CD4-positive, CD25-positive, alpha-beta regulatory T cell (primary cell): ENCODE measurements at regions not wholly inside any gene's neighbourhood (a gene's known extent, or its start where the extent isn't known, plus 50 kb on each side); places are given as distances from the start of the nearest gene placed in this dataset.
A peak's percentile ranks its signal among the peaks of the same experiment; 100 is the strongest.
"Not testable (repeated sequence)": the region's sequence is repeated elsewhere in the genome, so short reads cannot be mapped to it uniquely, and the experiment has no call there.

Source experiments
- ATAC-seq, 2 donors: fragments of 150-1000 bp; cut with Tn5 transposase; one replicate each; pipeline ENCODE4 v1.10.0; 2021; ENCODE audit warnings: low read depth in 2 of 2, moderate number of reproducible peaks in 2 of 2, moderate library complexity in 1 of 2
- DNase-seq, 3 donors: peaks; one replicate each; pipeline versions ENCODE4 v3.0.0 to v3.0.0-alpha.2; 2012 to 2022; ENCODE audit warnings: mixed read lengths in 1 of 3
- H3K27ac ChIP-seq: one replicate; pipeline ENCODE4 v1.7.0; 2013; ENCODE audit warnings: mild to moderate bottlenecking, low read length; ENCODE audit not compliant: insufficient read depth, poor library complexity, severe bottlenecking
- H3K27me3 ChIP-seq: one replicate; pipeline ENCODE4 v1.7.0; 2013; ENCODE audit warnings: low read length; ENCODE audit not compliant: control insufficient read depth, insufficient read depth
- H3K36me3 ChIP-seq: one replicate; pipeline ENCODE4 v1.7.0; 2013; ENCODE audit warnings: mild to moderate bottlenecking, low read length, moderate library complexity; ENCODE audit not compliant: control insufficient read depth, insufficient read depth
- H3K4me1 ChIP-seq: 2 replicates; pipeline ENCODE4 v1.7.0; 2013; ENCODE audit warnings: mild to moderate bottlenecking, low read length; ENCODE audit not compliant: insufficient read depth, control insufficient read depth, poor library complexity, severe bottlenecking
- H3K4me3 ChIP-seq: one replicate; pipeline ENCODE4 v1.7.0; 2013; ENCODE audit warnings: low read depth, mild to moderate bottlenecking, low read length, moderate library complexity
- H3K9me3 ChIP-seq, 2 experiments: 1 replicate in 1 of 2; 2 replicates in 1 of 2; pipeline ENCODE4 v1.7.0; 2013; ENCODE audit warnings: low read length in 2 of 2, mild to moderate bottlenecking in 1 of 2, moderate library complexity in 1 of 2; ENCODE audit not compliant: control insufficient read depth in 2 of 2
- H3K27ac Mint-ChIP-seq, 3 donors: one replicate each; pipeline ENCODE4 v1.8.0; 2020 to 2022; ENCODE audit warnings: mild to moderate bottlenecking in 3 of 3, mixed read lengths in 3 of 3, moderate library complexity in 2 of 3
- H3K27me3 Mint-ChIP-seq: one replicate; pipeline ENCODE4 v1.8.0; 2022; ENCODE audit warnings: mild to moderate bottlenecking, mixed read lengths
- H3K36me3 Mint-ChIP-seq: one replicate; pipeline ENCODE4 v1.8.0; 2020; ENCODE audit warnings: mixed read lengths
- H3K4me1 Mint-ChIP-seq, 4 donors: one replicate each; pipeline ENCODE4 v1.8.0; 2020 to 2022; ENCODE audit warnings: mixed read lengths in 4 of 4, mild to moderate bottlenecking in 1 of 4
- H3K4me3 Mint-ChIP-seq, 4 donors: one replicate each; pipeline ENCODE4 v1.8.0; 2020 to 2022; ENCODE audit warnings: mild to moderate bottlenecking in 4 of 4, mixed read lengths in 4 of 4, moderate library complexity in 3 of 4
- H3K9me3 Mint-ChIP-seq, 7 donors: one replicate each; pipeline ENCODE4 v1.8.0; 2020 to 2022; ENCODE audit warnings: mixed read lengths in 7 of 7, mild to moderate bottlenecking in 3 of 7, moderate library complexity in 2 of 7

DNA sequence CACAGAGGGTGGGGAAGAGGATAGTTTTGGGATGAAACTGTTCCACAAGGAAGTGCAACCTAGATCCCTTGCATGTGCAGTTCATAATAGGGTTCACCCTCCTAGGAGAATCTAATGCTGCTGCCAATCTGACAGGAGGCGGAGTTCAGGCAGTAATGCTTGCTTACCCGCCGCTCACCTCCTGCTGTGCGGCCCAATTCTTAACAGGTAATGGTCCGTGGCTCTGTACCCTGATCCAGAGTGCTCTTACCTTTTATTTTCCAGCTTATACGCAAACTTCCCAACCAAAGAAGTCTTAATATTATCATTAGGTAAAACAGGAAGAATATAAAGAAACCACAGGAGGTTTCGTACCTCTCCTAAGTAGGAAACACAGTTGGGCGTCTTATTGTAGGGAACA, 82.7 kb upstream of the CD302 start:
- H3K27me3 Mint-ChIP-seq = no peaks in the 10 kb centered on the region
- no peak overlapping the region for H3K4me3 ChIP-seq
- peaks cover 74% of the 10 kb centered on the region for H3K36me3 ChIP-seq
- no peaks in the 10 kb centered on the region for H3K9me3 ChIP-seq
- H3K4me3 Mint-ChIP-seq = no peak overlapping the region
- ATAC-seq (no peak), DNase-seq (no peak)
- peaks cover 0 to 2% (median 0%) of the 10 kb centered on the region in 7 donors for H3K9me3 Mint-ChIP-seq
- H3K27ac Mint-ChIP-seq = peak overlapping the region in 1 of 3 donors; percentile 39
- H3K27ac ChIP-seq = no peak overlapping the region
- no peaks in the 10 kb centered on the region for H3K4me1 ChIP-seq
- H3K27me3 ChIP-seq = no peaks in the 10 kb centered on the region
- H3K36me3 Mint-ChIP-seq = peaks cover 69% of the 10 kb centered on the region
- H3K4me1 Mint-ChIP-seq = peaks cover 11 to 30% (median 14%) of the 10 kb centered on the region in 4 donors

DNA sequence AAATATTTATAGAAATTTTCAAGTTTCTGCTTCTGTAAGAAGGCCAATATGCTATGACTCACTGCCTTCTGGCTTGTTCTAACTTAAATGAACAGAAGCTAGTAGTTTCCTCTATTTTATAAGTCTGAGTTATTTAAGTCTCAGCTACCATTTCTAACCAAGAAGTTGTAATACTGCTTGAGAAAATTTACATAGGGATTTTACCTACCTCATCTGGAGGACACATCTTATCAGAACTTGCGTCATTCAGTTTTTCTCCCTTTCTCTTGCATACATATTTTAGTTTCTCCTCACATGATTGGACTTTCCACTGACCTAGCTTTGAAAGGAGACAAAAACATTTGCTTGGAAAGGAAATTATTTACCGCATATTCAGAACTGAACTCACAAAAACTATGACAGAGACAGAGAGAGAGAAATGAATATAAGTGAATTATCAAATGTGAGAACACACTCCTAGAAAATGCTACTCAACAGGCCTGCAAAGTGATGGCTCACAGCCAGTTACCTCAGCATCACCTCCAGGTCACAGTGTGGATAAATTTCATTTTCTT, 81.1 kb upstream of the CD302 start:
- Histone ChIP-seq H3K4me3 (no peak overlapping the region), H3K4me1 (no peaks in the 10 kb centered on the region), H3K27me3 (no peaks in the 10 kb centered on the region), H3K36me3 (peaks cover 67% of the 10 kb centered on the region), H3K9me3 (no peaks in the 10 kb centered on the region), H3K27ac (no peak overlapping the region)
- no peak overlapping the region for H3K4me3 Mint-ChIP-seq
- DNase-seq (peak in 1 of 3 donors; percentile 45), ATAC-seq (peak in 1 of 2 donors; percentile 42)
- H3K36me3 Mint-ChIP-seq = peaks cover 68% of the 10 kb centered on the region
- peaks cover 0 to 2% (median 0%) of the 10 kb centered on the region in 7 donors for H3K9me3 Mint-ChIP-seq
- peak overlapping the region; percentile 16 to 39 (median 17) for H3K27ac Mint-ChIP-seq
- peaks cover 11 to 30% (median 13%) of the 10 kb centered on the region in 4 donors for H3K4me1 Mint-ChIP-seq
- no peaks in the 10 kb centered on the region for H3K27me3 Mint-ChIP-seq

DNA sequence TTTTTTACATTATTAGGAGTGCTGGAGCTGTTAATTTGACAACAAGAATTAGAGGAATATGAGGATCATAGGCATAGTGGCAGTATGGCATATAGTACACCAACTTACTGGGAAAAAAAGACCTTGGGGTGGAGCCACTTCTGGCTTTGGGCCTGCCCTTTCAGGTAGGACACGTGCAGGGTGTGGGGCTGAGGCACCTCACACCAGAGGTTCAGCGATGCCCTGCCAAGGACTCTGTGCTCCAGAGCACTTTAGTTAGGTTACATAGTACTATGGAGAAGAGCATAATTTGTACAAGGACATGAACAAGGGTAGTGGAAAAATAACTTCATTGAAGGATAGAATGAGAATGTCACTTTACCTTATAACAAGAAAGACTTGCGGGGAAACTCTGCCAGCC, 77.1 kb upstream of the CD302 start:
- peak in 1 of 3 donors; percentile 28 for DNase-seq

GRCh38 chr2:159873258-159873657, 75.2 kb upstream of the CD302 start:
- peaks cover 72% of the 10 kb centered on the region for H3K36me3 ChIP-seq
- H3K9me3 Mint-ChIP-seq = peaks cover 0 to 2% (median 0%) of the 10 kb centered on the region in 7 donors
- no peaks in the 10 kb centered on the region for H3K27me3 ChIP-seq
- H3K9me3 ChIP-seq = no peaks in the 10 kb centered on the region
- H3K27ac Mint-ChIP-seq = no peak overlapping the region
- no peaks in the 10 kb centered on the region for H3K4me1 ChIP-seq
- no peak overlapping the region for H3K4me3 ChIP-seq
- H3K36me3 Mint-ChIP-seq = peaks cover 62% of the 10 kb centered on the region
- peak in 1 of 3 donors; percentile 13 for DNase-seq
- peaks cover 0 to 8% (median 4%) of the 10 kb centered on the region in 4 donors for H3K4me1 Mint-ChIP-seq
- H3K27ac ChIP-seq = no peak overlapping the region
- no peak for ATAC-seq
- no peak overlapping the region for H3K4me3 Mint-ChIP-seq
- no peaks in the 10 kb centered on the region for H3K27me3 Mint-ChIP-seq

More for the DNA sequence above, 77.1 kb upstream of the CD302 start:
- ATAC-seq = no peak
- H3K4me3 ChIP-seq = no peak overlapping the region
- no peak overlapping the region for H3K4me3 Mint-ChIP-seq
- no peaks in the 10 kb centered on the region for H3K27me3 Mint-ChIP-seq
- H3K36me3 ChIP-seq = peaks cover 68% of the 10 kb centered on the region
- no peaks in the 10 kb centered on the region for H3K9me3 Mint-ChIP-seq
- no peaks in the 10 kb centered on the region for H3K4me1 ChIP-seq
- H3K36me3 Mint-ChIP-seq = peaks cover 69% of the 10 kb centered on the region
- H3K4me1 Mint-ChIP-seq = peaks cover 6 to 17% (median 11%) of the 10 kb centered on the region in 4 donors
- H3K9me3 ChIP-seq = no peaks in the 10 kb centered on the region
- H3K27ac ChIP-seq = no peak overlapping the region
- peak overlapping the region in 1 of 3 donors; percentile 42 for H3K27ac Mint-ChIP-seq
- H3K27me3 ChIP-seq = no peaks in the 10 kb centered on the region

GRCh38 chr2:159872353-159872752, 74.3 kb upstream of the CD302 start:
- Histone ChIP-seq H3K4me1 (no peaks in the 10 kb centered on the region), H3K36me3 (peaks cover 70% of the 10 kb centered on the region), H3K27me3 (no peaks in the 10 kb centered on the region), H3K27ac (no peak overlapping the region), H3K9me3 (no peaks in the 10 kb centered on the region), H3K4me3 (no peak overlapping the region)
- no peak for DNase-seq
- Mint-ChIP-seq H3K27me3 (no peaks in the 10 kb centered on the region), H3K27ac (no peak overlapping the region), H3K4me1 (peaks cover 0 to 7% (median 0%) of the 10 kb centered on the region in 4 donors), H3K36me3 (peaks cover 57% of the 10 kb centered on the region), H3K4me3 (no peak overlapping the region), H3K9me3 (peaks cover 0 to 2% (median 0%) of the 10 kb centered on the region in 7 donors)
- no peak for ATAC-seq

GRCh38 chr2:159868598-159869159, 70.7 kb upstream of the CD302 start:
- not testable (repeated sequence) for ATAC-seq, H3K27ac Mint-ChIP-seq
- peaks cover 58% of the 10 kb centered on the region for H3K36me3 Mint-ChIP-seq

DNA sequence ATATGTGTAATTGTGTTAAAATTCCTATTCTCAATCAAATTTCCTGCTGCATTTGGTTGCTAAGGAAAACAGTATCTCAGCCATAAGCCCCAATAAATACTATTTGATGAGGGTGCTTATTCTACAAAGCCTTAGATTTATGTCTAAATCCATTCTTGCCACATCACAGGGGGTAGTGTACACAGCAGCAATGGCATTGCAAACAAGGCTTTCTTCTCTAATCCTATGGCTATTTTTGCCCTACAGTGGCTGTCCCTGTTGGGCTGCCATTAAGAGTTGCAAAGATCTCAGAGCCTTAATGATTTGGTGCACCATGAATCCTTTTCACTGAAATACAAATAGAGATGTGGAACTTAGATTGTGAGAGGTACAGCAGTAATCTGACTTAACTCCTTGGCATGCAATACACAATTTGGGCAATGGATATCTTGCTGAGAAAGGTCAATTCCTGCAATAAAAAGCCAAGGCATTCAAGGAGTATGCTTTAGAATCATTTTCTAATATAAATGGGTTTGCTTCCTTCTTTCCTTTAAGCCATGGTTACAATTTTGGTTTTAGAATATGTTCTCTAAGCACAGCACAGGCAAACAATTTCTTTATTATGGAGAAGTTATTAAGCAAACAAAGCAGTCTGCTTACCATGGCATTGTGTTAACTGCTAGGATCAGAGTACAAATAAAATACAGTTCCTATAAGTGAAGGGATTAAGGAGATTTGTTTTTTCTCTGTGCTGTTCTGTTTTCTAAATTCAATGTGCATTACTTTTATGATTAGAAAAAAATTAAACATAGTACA, 69.8 kb upstream of the CD302 start:
- no peak overlapping the region for H3K4me3 ChIP-seq
- peaks cover 0 to 2% (median 0%) of the 10 kb centered on the region in 7 donors for H3K9me3 Mint-ChIP-seq
- H3K4me1 ChIP-seq = no peaks in the 10 kb centered on the region
- H3K27me3 Mint-ChIP-seq = no peaks in the 10 kb centered on the region
- peaks cover 61% of the 10 kb centered on the region for H3K36me3 Mint-ChIP-seq
- no peaks in the 10 kb centered on the region for H3K9me3 ChIP-seq
- ATAC-seq (no peak), DNase-seq (no peak)
- peaks cover 0 to 10% (median 0%) of the 10 kb centered on the region in 4 donors for H3K4me1 Mint-ChIP-seq
- no peak overlapping the region for H3K27ac Mint-ChIP-seq
- peaks cover 83% of the 10 kb centered on the region for H3K36me3 ChIP-seq
- no peak overlapping the region for H3K4me3 Mint-ChIP-seq
- no peaks in the 10 kb centered on the region for H3K27me3 ChIP-seq
- no peak overlapping the region for H3K27ac ChIP-seq

More at GRCh38 chr2:159868598-159869159, 70.7 kb upstream of the CD302 start:
- H3K9me3 ChIP-seq, H3K9me3 Mint-ChIP-seq, DNase-seq, H3K4me1 ChIP-seq, H3K4me1 Mint-ChIP-seq, H3K4me3 Mint-ChIP-seq, H3K27me3 ChIP-seq, H3K4me3 ChIP-seq, H3K27ac ChIP-seq, H3K27me3 Mint-ChIP-seq: not testable (repeated sequence)
- H3K36me3 ChIP-seq = peaks cover 81% of the 10 kb centered on the region
